ENCODE measurements at regions not wholly inside any gene's neighbourhood (a gene's known extent, or its start where the extent isn't known, plus 50 kb on each side); places are given as distances from the start of the nearest gene placed in this dataset.

GRCh38 chr11:38456371-38456770 lies 1858.3 kb upstream of the RAG2 start:
- Histone ChIP-seq H3K9me3 (ENCODE audit: low read depth) (no peaks in the 10 kb centered on the region), H3K4me1 (ENCODE audit: low read depth) (peaks cover 4% of the 10 kb centered on the region), H3K36me3 (no peaks in the 10 kb centered on the region), H3K4me3 (no peak overlapping the region), H3K27me3 (no peaks in the 10 kb centered on the region), H3K27ac (no peak overlapping the region)
- no peak for DNase-seq (ENCODE audit: low read depth in 1 of 2, low spot score in 1 of 2)
- TF ChIP-seq, protein P1, sequence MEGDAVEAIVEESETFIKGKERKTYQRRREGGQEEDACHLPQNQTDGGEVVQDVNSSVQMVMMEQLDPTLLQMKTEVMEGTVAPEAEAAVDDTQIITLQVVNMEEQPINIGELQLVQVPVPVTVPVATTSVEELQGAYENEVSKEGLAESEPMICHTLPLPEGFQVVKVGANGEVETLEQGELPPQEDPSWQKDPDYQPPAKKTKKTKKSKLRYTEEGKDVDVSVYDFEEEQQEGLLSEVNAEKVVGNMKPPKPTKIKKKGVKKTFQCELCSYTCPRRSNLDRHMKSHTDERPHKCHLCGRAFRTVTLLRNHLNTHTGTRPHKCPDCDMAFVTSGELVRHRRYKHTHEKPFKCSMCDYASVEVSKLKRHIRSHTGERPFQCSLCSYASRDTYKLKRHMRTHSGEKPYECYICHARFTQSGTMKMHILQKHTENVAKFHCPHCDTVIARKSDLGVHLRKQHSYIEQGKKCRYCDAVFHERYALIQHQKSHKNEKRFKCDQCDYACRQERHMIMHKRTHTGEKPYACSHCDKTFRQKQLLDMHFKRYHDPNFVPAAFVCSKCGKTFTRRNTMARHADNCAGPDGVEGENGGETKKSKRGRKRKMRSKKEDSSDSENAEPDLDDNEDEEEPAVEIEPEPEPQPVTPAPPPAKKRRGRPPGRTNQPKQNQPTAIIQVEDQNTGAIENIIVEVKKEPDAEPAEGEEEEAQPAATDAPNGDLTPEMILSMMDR (IDR thresholded peaks at IDR 0.05; ENCODE audit: low read depth, low read length) = no peak

DNA sequence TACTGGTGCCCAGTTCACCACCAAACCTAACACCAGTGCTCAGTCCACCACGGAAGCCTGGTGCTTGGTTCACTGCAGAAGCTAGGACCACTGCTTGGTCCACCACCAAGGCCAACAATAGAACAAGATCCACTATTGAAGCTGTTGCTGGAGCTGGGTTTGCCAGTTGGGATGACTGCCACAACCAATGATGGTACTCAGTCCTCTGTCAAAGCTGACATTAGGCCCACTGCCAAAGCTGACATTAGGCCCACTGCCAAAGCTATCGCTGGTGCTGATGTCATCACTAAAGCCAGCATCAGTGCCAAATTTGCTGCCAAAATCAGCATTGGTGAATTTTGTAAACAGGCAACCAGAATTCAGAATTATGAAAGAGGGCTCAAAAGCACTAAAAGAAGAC lies 1850.2 kb upstream of the RAG2 start:
- peaks cover 4% of the 10 kb centered on the region for H3K4me1 ChIP-seq (ENCODE audit: low read depth)
- DNase-seq (ENCODE audit: low read depth in 1 of 2, low spot score in 1 of 2) = no peak
- no peaks in the 10 kb centered on the region for H3K36me3 ChIP-seq
- no peak overlapping the region for H3K4me3 ChIP-seq
- no peaks in the 10 kb centered on the region for H3K27me3 ChIP-seq
- H3K9me3 ChIP-seq (ENCODE audit: low read depth) = no peaks in the 10 kb centered on the region
- TF ChIP-seq, protein P1 (IDR thresholded peaks at IDR 0.05; ENCODE audit: low read depth, low read length) = no peak
- no peak overlapping the region for H3K27ac ChIP-seq

DNA sequence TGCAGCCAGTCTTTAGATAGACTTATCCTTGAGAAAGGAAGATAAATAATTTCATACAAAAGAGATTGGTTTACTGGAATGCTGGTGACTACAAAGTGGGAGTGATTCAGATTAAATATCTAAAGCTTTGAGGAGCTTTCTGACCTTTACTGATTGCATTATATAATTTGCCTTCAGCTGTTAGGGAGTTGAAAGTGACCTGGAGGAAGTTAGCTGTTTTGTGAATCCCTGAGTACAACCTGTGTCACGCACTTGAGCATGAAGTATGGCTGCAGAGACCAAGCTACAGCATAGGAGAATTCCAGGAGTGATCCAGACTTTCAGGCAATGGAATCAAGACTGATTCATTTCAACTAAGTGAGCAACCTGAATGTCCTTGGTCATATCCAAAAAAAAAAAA lies 1848.3 kb upstream of the RAG2 start:
- Histone ChIP-seq H3K4me3 (no peak overlapping the region), H3K27ac (no peak overlapping the region), H3K4me1 (ENCODE audit: low read depth) (no peaks in the 10 kb centered on the region), H3K36me3 (no peaks in the 10 kb centered on the region), H3K27me3 (no peaks in the 10 kb centered on the region), H3K9me3 (ENCODE audit: low read depth) (no peaks in the 10 kb centered on the region)
- no peak for DNase-seq (ENCODE audit: low read depth in 1 of 2, low spot score in 1 of 2)
- TF ChIP-seq, protein P1 (IDR thresholded peaks at IDR 0.05; ENCODE audit: low read depth, low read length) = no peak

DNA sequence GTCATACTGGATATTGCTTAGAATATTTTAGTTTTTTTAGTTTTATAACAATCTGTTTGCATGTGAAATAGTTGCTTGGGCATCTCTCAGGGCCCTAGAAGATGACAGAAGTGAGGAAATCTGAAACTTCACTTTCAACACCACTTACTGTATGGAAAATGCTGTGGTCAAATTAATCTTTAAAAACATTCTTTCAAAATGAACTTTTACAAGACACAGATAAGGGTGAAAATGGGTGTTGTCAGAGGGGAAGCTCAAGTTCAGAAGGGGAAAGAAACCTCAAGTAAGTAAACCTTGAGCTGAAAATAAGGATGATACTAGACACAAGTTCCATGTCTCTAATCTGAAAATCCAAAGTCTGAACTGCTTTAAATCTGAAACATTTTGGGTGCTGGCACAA lies 1840.1 kb upstream of the RAG2 start:
- Histone ChIP-seq H3K27me3 (no peaks in the 10 kb centered on the region), H3K4me1 (ENCODE audit: low read depth) (no peaks in the 10 kb centered on the region), H3K4me3 (no peak overlapping the region), H3K9me3 (ENCODE audit: low read depth) (no peaks in the 10 kb centered on the region), H3K36me3 (no peaks in the 10 kb centered on the region), H3K27ac (no peak overlapping the region)
- TF ChIP-seq, protein P1 (IDR thresholded peaks at IDR 0.05; ENCODE audit: low read depth, low read length) = no peak
- peak in 1 of 2 donors; percentile 7 for DNase-seq (ENCODE audit: low read depth in 1 of 2, low spot score in 1 of 2)

DNA sequence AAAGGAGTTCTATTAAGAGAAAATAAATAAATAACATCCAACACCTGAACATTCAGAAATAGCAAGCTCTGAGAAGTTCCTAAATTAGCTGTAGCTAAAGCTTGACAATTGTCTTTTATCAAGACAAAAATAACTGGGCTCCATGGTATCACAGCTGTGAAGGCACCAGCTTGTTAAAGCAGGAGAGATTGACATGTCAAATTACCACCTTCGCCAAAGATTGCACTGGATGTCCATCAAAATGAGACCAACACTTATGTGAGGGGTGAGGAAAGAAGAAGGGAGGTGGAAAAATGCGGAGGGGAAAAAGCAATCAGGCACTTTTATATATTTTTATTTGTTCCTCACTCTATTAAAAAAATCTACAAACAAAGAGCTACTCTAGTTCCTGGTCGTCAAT lies 1827.5 kb upstream of the RAG2 start:
- H3K27ac ChIP-seq = peak overlapping the region; percentile 75
- DNase-seq (ENCODE audit: low read depth in 1 of 2, low spot score in 1 of 2) = peak in 1 of 2 donors; percentile 29
- TF ChIP-seq, protein P1 (IDR thresholded peaks at IDR 0.05; ENCODE audit: low read depth, low read length) = no peak
- H3K4me1 ChIP-seq (ENCODE audit: low read depth) = peaks cover 59% of the 10 kb centered on the region
- no peaks in the 10 kb centered on the region for H3K36me3 ChIP-seq
- no peaks in the 10 kb centered on the region for H3K27me3 ChIP-seq
- H3K4me3 ChIP-seq = peak overlapping the region; percentile 18
- no peaks in the 10 kb centered on the region for H3K9me3 ChIP-seq (ENCODE audit: low read depth)

- peak in 1 of 2 donors; percentile 49 for DNase-seq (ENCODE audit: low read depth in 1 of 2, low spot score in 1 of 2)
- Histone ChIP-seq H3K36me3 (no peaks in the 10 kb centered on the region), H3K27ac (peak overlapping the region; percentile 75), H3K4me3 (no peak overlapping the region), H3K4me1 (ENCODE audit: low read depth) (peaks cover 55% of the 10 kb centered on the region), H3K9me3 (ENCODE audit: low read depth) (no peaks in the 10 kb centered on the region), H3K27me3 (no peaks in the 10 kb centered on the region)
- TF ChIP-seq, protein P1 (IDR thresholded peaks at IDR 0.05; ENCODE audit: low read depth, low read length) = no peak
Measured at GRCh38 chr11:38423042-38423441, 1825.0 kb upstream of the RAG2 start.
